HG02678 (cell line): ENCODE measurements at regions not wholly inside any gene's neighbourhood (a gene's known extent, or its start where the extent isn't known, plus 50 kb on each side); places are given as distances from the start of the nearest gene placed in this dataset.

ENCODE experiments used
- ATAC-seq: cut with Tn5 transposase; IDR thresholded peaks from one replicate; pipeline ENCODE4 v1.9.1; 2021; ENCODE audit warnings: mild to moderate bottlenecking, moderate library complexity; ENCODE audit not compliant: unreplicated experiment

DNA sequence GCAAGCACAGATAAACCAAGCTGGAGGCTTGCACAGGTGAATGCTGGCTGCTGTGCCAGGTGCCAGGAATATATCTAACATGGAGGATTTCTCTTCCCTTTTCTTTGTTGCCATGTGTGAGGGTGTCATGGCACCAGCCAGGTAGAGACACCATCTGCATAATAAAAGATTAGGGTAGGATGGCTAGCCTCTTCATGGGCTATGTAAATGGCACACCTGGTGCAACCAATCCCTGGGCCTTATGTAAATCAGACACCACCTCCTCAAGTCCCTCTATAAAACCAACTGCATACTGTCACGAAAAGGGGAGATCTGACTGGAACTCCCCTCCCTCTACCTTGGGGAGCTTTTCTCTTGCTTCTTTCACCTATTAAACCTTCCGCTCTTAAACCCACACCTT lies 322.5 kb upstream of the POM121L12 start:
- ATAC-seq: no peak

GRCh38 chr7:52711951-52712350 lies 323.5 kb upstream of the POM121L12 start:
- no peak for ATAC-seq

DNA sequence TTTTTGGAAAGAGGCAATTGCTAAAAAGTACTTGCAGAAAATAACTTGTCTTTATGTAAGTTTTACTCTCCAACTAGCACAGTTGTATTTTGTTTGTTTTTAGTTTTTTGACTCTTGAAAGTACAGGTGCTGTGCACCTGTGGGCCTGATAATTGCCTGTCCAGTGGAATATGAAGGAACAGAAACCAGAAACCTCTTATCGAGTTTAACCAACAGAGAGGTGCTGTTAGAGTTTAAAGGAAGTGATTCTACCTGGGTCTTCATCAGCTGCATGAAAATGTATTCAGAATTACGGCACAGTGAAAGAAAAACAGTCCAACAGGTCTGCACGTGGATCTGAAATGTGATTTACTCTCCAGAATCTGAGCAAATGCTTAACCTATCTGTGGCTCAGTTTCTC lies 326.6 kb upstream of the POM121L12 start:
- ATAC-seq: no peak

- no peak for ATAC-seq
Observed at GRCh38 chr7:52705768-52706167, 329.7 kb upstream of the POM121L12 start.

GRCh38 chr7:52700349-52700748 lies 335.1 kb upstream of the POM121L12 start:
- ATAC-seq: no peak

DNA sequence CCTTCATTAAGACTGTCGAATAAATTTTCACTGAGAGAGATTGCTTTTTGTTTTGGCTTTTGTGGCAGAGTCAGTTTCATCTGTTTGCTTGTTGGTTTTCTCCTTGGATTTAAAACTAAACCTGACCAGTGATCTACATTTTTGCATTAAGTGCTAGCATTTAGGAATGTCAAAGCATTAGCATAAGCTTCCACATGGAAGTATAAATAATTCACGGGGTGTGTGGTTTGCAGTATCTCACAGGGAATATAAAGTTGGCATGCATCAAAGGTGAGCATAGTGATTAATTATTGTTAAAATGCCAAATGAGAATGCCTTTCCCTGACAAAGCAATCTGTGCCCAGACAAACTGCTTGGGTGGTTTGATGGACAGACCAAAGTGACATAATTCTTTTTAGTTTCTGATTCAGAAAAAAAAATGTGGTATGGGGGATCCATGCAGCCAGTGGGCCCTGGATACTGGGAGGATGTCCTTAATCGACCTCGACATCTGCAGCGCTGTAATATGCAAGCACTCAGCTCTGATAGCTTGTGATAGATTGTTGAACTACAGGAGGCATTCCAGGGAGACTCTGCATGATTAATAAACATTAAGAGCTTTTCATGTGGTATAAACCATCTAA lies 339.3 kb upstream of the POM121L12 start:
- no peak for ATAC-seq

DNA sequence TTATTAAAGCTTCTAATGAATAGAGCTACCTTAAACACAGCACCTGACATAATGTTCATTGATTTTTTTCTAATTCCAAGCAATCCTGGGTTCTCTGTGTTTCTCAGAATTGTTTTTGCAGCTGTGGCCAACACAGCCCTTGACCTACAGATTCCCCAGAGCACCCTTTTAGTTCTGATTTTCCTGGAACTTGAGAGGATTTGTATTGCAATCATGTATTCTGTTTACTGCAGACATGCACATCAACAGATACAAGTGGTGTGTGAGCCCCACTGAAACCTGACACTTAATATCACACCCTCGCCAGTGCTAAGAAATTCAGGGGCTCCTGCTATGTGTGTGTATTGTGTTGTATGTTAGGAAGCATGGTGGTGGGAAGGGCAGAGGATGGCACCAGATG lies 344.2 kb upstream of the POM121L12 start:
- ATAC-seq: no peak

DNA sequence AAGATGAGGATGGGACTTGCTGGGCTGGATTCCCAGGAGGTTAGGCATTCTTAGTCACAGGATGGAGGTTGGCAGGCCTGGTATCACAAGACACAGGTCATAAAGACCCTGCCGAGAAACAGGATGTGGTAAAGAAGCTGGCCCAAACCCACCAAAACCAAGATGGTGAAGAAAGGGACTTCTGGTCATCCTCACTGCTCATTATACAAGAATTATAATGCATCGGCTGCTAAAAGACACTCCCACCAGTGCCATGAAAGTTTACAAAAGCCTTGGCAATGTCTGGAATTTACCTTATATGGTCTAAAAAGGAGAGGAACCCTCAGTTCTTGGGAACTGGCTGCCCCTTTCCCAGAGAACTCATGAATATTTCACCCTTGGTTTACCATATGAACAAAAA lies 345.5 kb upstream of the POM121L12 start:
- ATAC-seq: no peak

GRCh38 chr7:52685333-52685732 lies 350.1 kb upstream of the POM121L12 start:
- ATAC-seq: no peak

DNA sequence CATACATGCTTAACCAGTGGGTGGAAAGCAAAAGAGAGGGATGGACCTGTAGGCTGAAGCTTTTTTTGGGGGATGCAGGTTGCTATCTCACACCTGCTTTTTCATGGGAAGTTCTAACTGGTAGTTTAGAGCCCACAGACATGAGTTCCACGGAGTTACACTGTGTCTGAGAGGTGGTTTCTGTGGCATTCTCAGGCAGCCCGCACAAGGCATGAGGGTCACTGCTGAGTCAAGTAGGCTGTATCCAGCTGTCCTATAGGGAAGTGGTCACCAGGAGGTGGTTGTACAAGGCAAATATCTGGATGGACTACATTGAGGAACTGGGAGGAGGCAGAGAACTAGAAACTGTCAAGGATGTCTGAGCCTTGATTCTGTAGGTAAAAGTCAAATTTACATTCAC lies 351.0 kb upstream of the POM121L12 start:
- no peak for ATAC-seq

GRCh38 chr7:52682993-52683392 lies 352.4 kb upstream of the POM121L12 start:
- no peak for ATAC-seq

DNA sequence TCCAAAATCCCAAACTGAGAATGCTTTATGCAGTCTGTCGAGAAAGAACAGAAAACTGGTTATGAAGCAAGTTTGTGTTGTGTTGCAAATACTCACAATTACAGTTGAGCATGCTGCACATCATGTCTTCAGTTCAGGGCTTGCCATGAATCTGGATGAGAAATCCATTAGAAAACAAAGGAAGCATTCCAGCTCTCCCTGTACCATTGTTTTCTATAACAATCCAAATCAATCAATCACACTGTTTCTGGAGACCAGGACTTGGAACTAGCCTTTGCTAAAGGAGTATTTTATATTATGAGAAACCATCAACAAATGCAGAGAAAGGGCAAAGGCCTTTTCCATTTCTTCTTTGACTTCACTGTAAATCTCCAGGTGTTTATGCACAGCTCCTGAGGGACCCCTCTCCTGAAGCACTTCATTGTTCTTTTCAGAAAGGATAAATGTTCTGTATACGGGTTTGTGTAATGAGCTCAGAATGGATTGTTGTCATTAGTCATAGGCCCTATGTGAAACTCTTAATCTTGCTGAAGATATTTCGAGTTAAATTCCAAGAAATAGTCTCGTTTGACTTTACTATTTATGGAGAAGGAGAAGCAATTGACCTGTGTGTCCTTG lies 364.7 kb upstream of the POM121L12 start:
- no peak for ATAC-seq

DNA sequence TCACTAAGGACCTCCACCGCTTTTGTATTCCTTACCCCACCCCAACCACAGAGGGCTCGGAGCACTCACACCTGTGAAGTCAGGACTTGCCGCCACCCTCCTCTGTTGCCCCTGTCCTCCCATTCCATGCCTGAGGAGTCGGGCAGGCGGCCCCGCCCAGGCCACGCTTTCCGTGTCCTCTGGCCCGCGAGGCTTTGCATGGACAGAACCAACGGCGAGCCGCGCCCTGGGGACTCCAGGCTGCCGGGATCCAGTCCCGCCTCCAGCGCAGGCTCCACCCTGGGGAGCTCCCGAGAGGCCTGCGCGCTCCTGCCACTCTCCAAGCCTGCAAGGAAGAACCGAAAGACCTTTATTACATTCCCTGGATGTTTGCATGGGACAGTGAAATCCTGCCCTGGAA lies 366.4 kb upstream of the POM121L12 start:
- ATAC-seq: no peak

DNA sequence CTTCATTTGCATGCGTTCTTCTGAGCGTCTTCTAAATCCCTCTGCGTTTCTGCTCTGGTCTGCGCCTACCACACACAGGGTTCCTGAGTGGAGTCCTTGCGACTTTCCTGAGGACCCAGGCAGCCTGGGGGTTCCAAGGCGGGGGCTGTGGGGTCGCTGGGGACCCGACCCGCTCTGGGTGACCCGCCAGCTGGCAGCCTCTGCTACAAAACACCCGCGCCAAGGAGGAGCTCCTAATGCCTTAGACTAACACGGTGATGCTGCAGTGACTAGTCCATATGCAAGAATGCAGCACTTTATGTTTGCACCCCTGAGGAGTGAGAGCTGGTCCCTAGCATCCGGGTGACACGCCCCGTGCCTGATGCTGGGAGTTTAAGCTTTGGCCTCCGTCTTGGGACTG lies 367.0 kb upstream of the POM121L12 start:
- no peak for ATAC-seq

DNA sequence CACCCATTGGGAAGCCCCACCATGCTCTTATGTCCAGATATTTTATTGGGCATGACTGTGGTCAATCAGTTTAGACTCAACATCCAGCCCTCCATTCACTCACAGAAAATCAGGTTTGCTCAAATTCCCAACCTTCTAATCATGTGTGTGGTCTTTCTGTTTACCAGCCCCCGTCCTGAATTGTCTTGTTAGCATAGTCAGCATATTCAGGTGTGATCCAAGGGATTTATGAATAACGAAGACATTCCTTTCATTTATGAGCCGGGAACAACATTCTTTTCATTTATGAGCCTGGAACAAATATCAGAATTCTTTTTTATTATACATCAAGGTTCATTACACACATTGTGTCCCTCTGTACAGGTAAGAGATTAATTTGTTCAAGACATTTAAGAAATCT lies 376.3 kb upstream of the POM121L12 start:
- ATAC-seq: no peak

GRCh38 chr7:52656098-52656497 lies 379.3 kb upstream of the POM121L12 start:
- no peak for ATAC-seq

DNA sequence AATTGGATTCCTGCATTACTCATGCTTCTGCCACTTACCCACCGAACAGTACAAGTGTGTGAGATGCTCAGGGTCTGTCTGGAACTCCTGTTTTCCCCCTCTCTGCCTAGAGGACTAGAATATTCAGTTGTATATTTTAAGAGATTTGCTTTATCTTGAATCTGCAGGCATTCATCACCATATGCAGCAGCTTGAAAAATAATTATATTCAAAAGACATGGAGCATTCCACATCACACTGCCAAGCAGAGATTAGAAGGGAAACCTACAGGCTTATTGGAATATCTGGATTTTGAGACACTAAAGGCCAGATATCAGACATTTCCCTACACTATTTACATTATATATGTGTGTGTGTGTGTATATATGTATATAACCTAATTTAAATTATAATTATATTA lies 382.8 kb upstream of the POM121L12 start:
- ATAC-seq: no peak

DNA sequence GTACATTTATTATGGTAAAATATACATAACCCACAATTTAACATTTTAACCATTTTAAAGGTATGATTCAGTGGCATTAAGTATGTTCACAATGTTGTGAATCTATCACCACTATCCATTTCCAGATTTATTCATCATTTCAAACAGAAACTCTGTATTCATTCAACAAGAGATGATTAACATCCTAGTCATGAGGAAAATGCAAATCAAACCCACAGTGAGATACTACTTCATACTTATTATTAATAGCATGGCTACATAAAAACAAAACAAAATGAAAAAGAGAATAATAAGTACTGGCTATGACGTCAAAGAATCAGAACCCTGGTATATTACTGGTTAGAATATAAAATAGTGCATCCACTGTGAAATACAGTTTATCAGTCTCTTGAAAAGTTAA lies 386.6 kb upstream of the POM121L12 start:
- no peak for ATAC-seq

DNA sequence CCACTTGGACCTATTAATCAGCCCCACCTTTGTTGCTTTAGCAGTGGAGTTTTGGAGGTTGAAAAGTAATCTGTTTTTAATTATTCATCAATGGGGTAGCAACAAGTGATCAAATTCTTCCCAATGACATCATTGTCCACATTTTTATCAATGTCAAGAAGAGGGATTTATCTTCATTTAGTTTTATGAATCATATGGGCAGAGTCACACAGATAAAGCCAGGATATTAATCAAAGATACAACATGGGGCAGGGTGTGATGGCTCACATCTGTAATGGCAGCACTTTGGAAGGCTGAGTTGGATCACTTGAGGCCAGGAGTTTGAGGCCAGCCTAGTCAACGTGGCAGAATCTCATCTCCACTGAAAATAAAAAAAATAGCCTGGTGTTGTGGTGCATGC lies 388.4 kb upstream of the POM121L12 start:
- ATAC-seq: no peak

- no peak for ATAC-seq
Observed at GRCh38 chr7:52639981-52640380, 395.5 kb upstream of the POM121L12 start.

GRCh38 chr7:52639126-52639525 lies 396.3 kb upstream of the POM121L12 start:
- no peak for ATAC-seq

DNA sequence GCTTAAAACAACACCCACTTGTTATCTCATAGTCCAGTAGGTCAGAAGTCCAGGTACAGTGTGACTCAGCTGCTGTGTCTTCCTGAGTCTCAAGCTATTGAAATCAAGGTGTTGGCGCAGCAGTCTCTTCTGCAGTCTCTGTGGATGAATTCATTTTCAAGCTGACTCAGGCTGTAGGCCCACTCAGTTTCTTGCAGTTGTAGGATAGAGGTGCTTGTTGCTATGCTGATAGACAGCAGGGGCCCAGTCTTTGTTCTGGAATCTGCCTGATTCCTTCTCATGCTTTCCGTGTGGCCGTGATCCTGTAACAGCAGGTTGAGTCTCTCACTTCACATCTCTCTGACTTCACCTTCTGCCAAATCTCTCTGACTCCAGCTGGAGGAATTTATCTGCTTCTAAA lies 400.4 kb upstream of the POM121L12 start:
- ATAC-seq: no peak

DNA sequence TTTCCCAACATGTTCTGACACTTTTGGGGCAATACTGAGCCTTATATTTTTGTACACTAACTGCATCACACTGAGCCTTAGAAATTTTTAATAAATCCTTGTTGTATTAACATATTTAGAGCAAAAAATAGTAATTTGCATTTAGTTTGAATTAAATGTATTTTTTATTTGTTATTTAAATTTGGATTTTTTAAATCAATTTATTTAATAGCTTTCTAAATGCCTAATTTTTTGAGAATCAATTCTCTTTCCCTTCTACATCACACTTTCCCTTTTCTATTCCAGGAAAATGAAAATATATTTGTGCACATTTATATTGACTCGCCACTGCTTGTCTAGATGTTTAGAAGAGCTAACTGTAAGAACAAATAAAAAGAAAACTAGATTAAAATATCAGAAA lies 414.6 kb upstream of the POM121L12 start:
- no peak for ATAC-seq
